IMR-90 (cell line): ENCODE measurements at regions not wholly inside any gene's neighbourhood (a gene's known extent, or its start where the extent isn't known, plus 50 kb on each side); places are given as distances from the start of the nearest gene placed in this dataset.

Experiments
- ATAC-seq: fragments of 200-7000 bp; cut with Tn5 transposase; 2 replicates; pipeline ENCODE4 v1.9.1; 2020; ENCODE audit warnings: low read depth, mild to moderate bottlenecking, moderate library complexity
- BruUV-seq: library from RNA; stranded (reverse); fragments of 400-500 nt; replicated peaks from 2 replicates; lab custom pipeline; 2021; lab: Mats Ljungman, UMichigan
- CTCF ChIA-PET: fragments of 300-600 bp; formaldehyde crosslinking; extraction: SDS; loops from one replicate; lab custom pipeline; 2021; ENCODE audit warnings: antibody characterized with exemption; lab: Yijun Ruan, JAX
- POLR2A ChIA-PET: fragments of 300-600 bp; sonication (Branson Sonifier 250); formaldehyde crosslinking; loops from one replicate; lab custom pipeline; 2022; ENCODE audit warnings: antibody characterized with exemption; ENCODE audit not compliant: unreplicated experiment; lab: Charles Lee
- DNase-seq: peaks from one replicate; pipeline ENCODE4 v3.0.0; 2013
- H2AFZ ChIP-seq: replicated peaks from 2 replicates; pipeline ENCODE3; 2013; ENCODE audit warnings: low read length, mild to moderate bottlenecking; ENCODE audit not compliant: poor library complexity
- H2AK5ac ChIP-seq: 2 replicates; pipeline ENCODE4 v1.6.1; 2013; ENCODE audit warnings: low read depth, low read length, inconsistent platforms
- H2AK9ac ChIP-seq: replicated peaks from 2 replicates; pipeline ENCODE3; 2013; ENCODE audit warnings: mild to moderate bottlenecking, low read depth, low read length, moderate library complexity; ENCODE audit not compliant: poor library complexity
- H2BK120ac ChIP-seq: 2 replicates; pipeline ENCODE4 v1.6.1; 2013; ENCODE audit warnings: low read depth, low read length, inconsistent platforms
- H2BK15ac ChIP-seq: 3 replicates; pipeline ENCODE4 v1.6.1; 2013; ENCODE audit warnings: low read depth, low read length, inconsistent platforms
- H2BK20ac ChIP-seq: 2 replicates; pipeline ENCODE4 v1.6.1; 2013; ENCODE audit warnings: low read depth, mild to moderate bottlenecking, inconsistent platforms, low read length, moderate library complexity
- H2BK5ac ChIP-seq: 2 replicates; pipeline ENCODE4 v1.6.1; 2013; ENCODE audit warnings: mild to moderate bottlenecking, low read depth, low read length, inconsistent platforms; ENCODE audit not compliant: poor library complexity, severe bottlenecking
- H3K14ac ChIP-seq: replicated peaks from 2 replicates; pipeline ENCODE4 v1.6.1; 2013; ENCODE audit warnings: low read depth, low read length, inconsistent platforms
- H3K18ac ChIP-seq: 2 replicates; pipeline ENCODE4 v1.6.1; 2013; ENCODE audit warnings: low read depth, low read length, control low read depth
- H3K23ac ChIP-seq: 2 replicates; pipeline ENCODE4 v1.6.1; 2013; ENCODE audit warnings: low read depth, low read length, inconsistent platforms
- H3K27ac ChIP-seq: 2 replicates; pipeline ENCODE4 v1.5.1; 2013; ENCODE audit warnings: mild to moderate bottlenecking, control low read depth, low read length; ENCODE audit not compliant: insufficient read depth
- H3K27me3 ChIP-seq: 2 replicates; pipeline ENCODE4 v1.6.1; 2013; ENCODE audit warnings: low read length; ENCODE audit not compliant: control insufficient read depth, insufficient read depth
- H3K36me3 ChIP-seq: 2 replicates; pipeline ENCODE4 v1.6.1; 2013; ENCODE audit warnings: low read length, mixed read lengths; ENCODE audit not compliant: control insufficient read depth, insufficient read depth
- H3K4ac ChIP-seq: 2 replicates; pipeline ENCODE4 v1.6.1; 2013; ENCODE audit warnings: low read depth, low read length, inconsistent platforms
- H3K4me1 ChIP-seq: 2 replicates; pipeline ENCODE4 v1.6.1; 2013; ENCODE audit warnings: low read length, mixed read lengths; ENCODE audit not compliant: control insufficient read depth, insufficient read depth
- H3K4me2 ChIP-seq: 2 replicates; pipeline ENCODE4 v1.6.1; 2013; ENCODE audit warnings: low read depth, mild to moderate bottlenecking, control low read depth, low read length, moderate library complexity
- H3K4me3 ChIP-seq: 2 replicates; pipeline ENCODE4 v1.5.1; 2013; ENCODE audit warnings: low read depth, mild to moderate bottlenecking, control low read depth, low read length, moderate library complexity; ENCODE audit not compliant: insufficient read depth
- H3K56ac ChIP-seq: 2 replicates; pipeline ENCODE4 v1.6.1; 2013; ENCODE audit warnings: low read length, inconsistent platforms; ENCODE audit not compliant: insufficient read depth; ENCODE audit errors: extremely low read depth
- H3K79me1 ChIP-seq, 2 experiments: 2 replicates each; pipeline ENCODE4 v1.6.1; 2013; ENCODE audit warnings: low read length in 2 of 2, inconsistent platforms in 1 of 2, low read depth in 1 of 2
- H3K9ac ChIP-seq: 2 replicates; pipeline ENCODE4 v1.6.1; 2013; ENCODE audit warnings: low read depth, low read length, control low read depth
- H3K9me1 ChIP-seq: 2 replicates; pipeline ENCODE4 v1.6.1; 2013; ENCODE audit warnings: low read length, inconsistent platforms; ENCODE audit not compliant: insufficient read depth
- H3K9me3 ChIP-seq: 2 replicates; pipeline ENCODE4 v1.6.1; 2013; ENCODE audit warnings: low read length; ENCODE audit not compliant: control insufficient read depth, insufficient read depth
- H4K20me1 ChIP-seq: 2 replicates; pipeline ENCODE4 v1.6.1; 2013; ENCODE audit warnings: low read length, inconsistent platforms; ENCODE audit not compliant: insufficient read depth
- H4K5ac ChIP-seq: 2 replicates; pipeline ENCODE4 v1.6.1; 2013; ENCODE audit warnings: mild to moderate bottlenecking, low read depth, low read length, control low read depth
- H4K8ac ChIP-seq, 2 experiments: 2 replicates each; pipeline ENCODE4 v1.6.1; 2013; ENCODE audit warnings: low read depth in 2 of 2, low read length in 2 of 2, control low read depth in 1 of 2, inconsistent platforms in 1 of 2
- H4K91ac ChIP-seq: 2 replicates; pipeline ENCODE4 v1.6.1; 2013; ENCODE audit warnings: low read depth, low read length, inconsistent platforms; ENCODE audit not compliant: insufficient read depth
- BHLHE40 ChIP-seq: fragments of 150-350 bp; IDR thresholded peaks from 2 replicates; pipeline ENCODE4 v1.6.1; 2016; ENCODE audit warnings: mild to moderate bottlenecking, low read depth, low read length
- CEBPB ChIP-seq: IDR thresholded peaks from 2 replicates; pipeline ENCODE4 v1.6.1; 2012; ENCODE audit warnings: low read depth, low read length, improper control_type of control experiment
- CHD1 ChIP-seq: IDR thresholded peaks from 2 replicates; pipeline ENCODE4 v1.6.1; 2012; ENCODE audit warnings: low read depth, low read length, improper control_type of control experiment
- ELK1 ChIP-seq: fragments of 150-350 bp; IDR thresholded peaks from 2 replicates; pipeline ENCODE4 v1.6.1; 2016; ENCODE audit warnings: low read depth, mild to moderate bottlenecking, low read length, moderate library complexity, borderline replicate concordance
- FOS ChIP-seq: fragments of 150-350 bp; IDR thresholded peaks from 2 replicates; pipeline ENCODE4 v1.6.1; 2016; ENCODE audit warnings: low read depth, low read length
- MAFK ChIP-seq: IDR thresholded peaks from 2 replicates; pipeline ENCODE4 v1.6.1; 2012; ENCODE audit warnings: low read depth, low read length, improper control_type of control experiment
- MXI1 ChIP-seq: IDR thresholded peaks from 2 replicates; pipeline ENCODE4 v1.6.1; 2012; ENCODE audit warnings: low read depth, mild to moderate bottlenecking, low read length, moderate library complexity, borderline replicate concordance
- NFE2L2 ChIP-seq: fragments of 150-350 bp; IDR thresholded peaks from 2 replicates; pipeline ENCODE4 v1.6.1; 2016; ENCODE audit warnings: low read depth, mild to moderate bottlenecking, low read length
- POLR2A ChIP-seq: IDR thresholded peaks from 2 replicates; pipeline ENCODE4 v1.6.1; 2012; ENCODE audit warnings: mild to moderate bottlenecking, low read depth, low read length
- RCOR1 ChIP-seq: IDR thresholded peaks from 2 replicates; pipeline ENCODE4 v1.6.1; 2012; ENCODE audit warnings: mild to moderate bottlenecking, low read length, improper control_type of control experiment; ENCODE audit not compliant: insufficient replicate concordance
- RFX5 ChIP-seq: IDR thresholded peaks from 2 replicates; pipeline ENCODE4 v1.8.0; 2012; ENCODE audit warnings: low read depth, mild to moderate bottlenecking, low read length, moderate library complexity
- SMC3 ChIP-seq: fragments of 150-350 bp; IDR thresholded peaks from 2 replicates; pipeline ENCODE4 v1.6.1; 2016; ENCODE audit warnings: low read depth, mild to moderate bottlenecking, antibody characterized with exemption, low read length, moderate library complexity
- WGBS, 2 experiments: methylation state at CpG; one replicate each; pipeline versions ENCODE4 v1.1.5 to v1.1.7; 2013; ENCODE audit warnings: missing lambda C conversion rate in 2 of 2; ENCODE audit not compliant: insufficient read length in 1 of 2; ENCODE audit errors: extremely low coverage in 2 of 2; 5-methylcytosine and 5-hydroxymethylcytosine counted together
- dilution Hi-C: fragments of 300-500 bp; cut with HindIII; formaldehyde crosslinking; loops from one replicate; pipeline ENCODE4 v1.14.3; 2018; ENCODE audit warnings: low sequenced_read_pairs; ENCODE audit not compliant: unreplicated experiment
- in situ Hi-C: fragments of 300-500 bp; cut with MboI; formaldehyde crosslinking; loops from 3 replicates; pipeline ENCODE4 v1.14.3; 2019; ENCODE audit warnings: low sequenced_read_pairs, inconsistent platforms, mixed read lengths
- intact Hi-C: fragments of 100-400 bp; cut with micrococcal nuclease; formaldehyde crosslinking; loops from 2 replicates; pipeline ENCODE4 v1.10.0; 2022
- TF ChIP-seq, protein P1 (sequence below): conservative IDR thresholded peaks from 2 replicates; pipeline ENCODE4 v1.5.1; 2012; ENCODE audit warnings: mild to moderate bottlenecking, low read depth, low read length, improper control_type of control experiment

DNA sequence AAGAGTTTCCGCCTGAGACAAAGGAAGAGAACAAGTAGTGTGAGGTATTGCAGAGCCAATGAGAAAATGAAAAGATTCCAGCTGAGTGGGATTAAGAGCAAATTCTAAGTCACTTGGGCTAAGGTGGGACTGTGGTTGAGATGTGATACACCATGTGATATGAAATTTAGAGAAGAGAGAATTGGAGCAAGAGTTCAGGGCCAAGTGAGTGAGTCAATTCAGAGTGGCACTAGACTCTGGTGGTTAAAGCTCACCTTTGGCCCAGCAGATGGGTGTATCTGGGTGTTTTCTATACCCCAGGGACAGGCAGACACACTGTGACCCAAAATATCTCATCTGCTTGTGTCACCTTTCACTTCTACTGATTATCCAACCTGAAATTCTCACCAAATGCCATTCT lies 368.1 kb downstream of the KCNN2 start:
- Histone ChIP-seq H3K79me1 (no peaks in the 10 kb centered on the region), H3K4me1 (no peaks in the 10 kb centered on the region), H2BK5ac (no peak overlapping the region), H3K27ac (no peak overlapping the region), H2AK5ac (no peak overlapping the region), H3K56ac (no peak overlapping the region), H2AK9ac (no peak overlapping the region), H3K23ac (no peak overlapping the region), H3K4me3 (no peak overlapping the region), H3K9me1 (no peaks in the 10 kb centered on the region), H3K4ac (no peak overlapping the region), H2BK20ac (no peak overlapping the region), H3K14ac (no peak overlapping the region), H2AFZ (no peak overlapping the region), H2BK120ac (no peak overlapping the region), H4K91ac (no peak overlapping the region), H3K27me3 (no peaks in the 10 kb centered on the region), H4K20me1 (no peaks in the 10 kb centered on the region), H3K18ac (no peak overlapping the region), H3K9me3 (peaks cover 17% of the 10 kb centered on the region), H2BK15ac (no peak overlapping the region), H4K5ac (no peak overlapping the region), H3K4me2 (no peak overlapping the region), H3K36me3 (no peaks in the 10 kb centered on the region), H4K8ac (no peak overlapping the region), H3K9ac (no peak overlapping the region)
- intact Hi-C loops (no loop called here), dilution Hi-C loops (no loop called here), in situ Hi-C loops (no loop called here)
- TF ChIP-seq MAFK (no peak), FOS (no peak), RCOR1 (no peak), POLR2A (no peak), NFE2L2 (no peak), ELK1 (no peak), CHD1 (no peak), MXI1 (no peak), BHLHE40 (no peak), SMC3 (no peak), CEBPB (no peak), RFX5 (no peak)
- TF ChIP-seq, protein P1, sequence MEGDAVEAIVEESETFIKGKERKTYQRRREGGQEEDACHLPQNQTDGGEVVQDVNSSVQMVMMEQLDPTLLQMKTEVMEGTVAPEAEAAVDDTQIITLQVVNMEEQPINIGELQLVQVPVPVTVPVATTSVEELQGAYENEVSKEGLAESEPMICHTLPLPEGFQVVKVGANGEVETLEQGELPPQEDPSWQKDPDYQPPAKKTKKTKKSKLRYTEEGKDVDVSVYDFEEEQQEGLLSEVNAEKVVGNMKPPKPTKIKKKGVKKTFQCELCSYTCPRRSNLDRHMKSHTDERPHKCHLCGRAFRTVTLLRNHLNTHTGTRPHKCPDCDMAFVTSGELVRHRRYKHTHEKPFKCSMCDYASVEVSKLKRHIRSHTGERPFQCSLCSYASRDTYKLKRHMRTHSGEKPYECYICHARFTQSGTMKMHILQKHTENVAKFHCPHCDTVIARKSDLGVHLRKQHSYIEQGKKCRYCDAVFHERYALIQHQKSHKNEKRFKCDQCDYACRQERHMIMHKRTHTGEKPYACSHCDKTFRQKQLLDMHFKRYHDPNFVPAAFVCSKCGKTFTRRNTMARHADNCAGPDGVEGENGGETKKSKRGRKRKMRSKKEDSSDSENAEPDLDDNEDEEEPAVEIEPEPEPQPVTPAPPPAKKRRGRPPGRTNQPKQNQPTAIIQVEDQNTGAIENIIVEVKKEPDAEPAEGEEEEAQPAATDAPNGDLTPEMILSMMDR, result no peak
- ATAC-seq (no peak), DNase-seq (no peak)
- WGBS, 2 experiments, result no CpG with 5 or more reads among the region's 1 CpG
- BruUV-seq, result no TSS peak
- ChIA-PET POLR2A (no interaction called here), CTCF (no interaction called here)
